ENCODE measurements at regions not wholly inside any gene's neighbourhood (a gene's known extent, or its start where the extent isn't known, plus 50 kb on each side); places are given as distances from the start of the nearest gene placed in this dataset.

- TF ChIP-seq POLR2A (IDR thresholded peaks at IDR 0.05) (no peak), CTCF (IDR thresholded peaks at IDR 0.05) (no peak)
Measured at GRCh38 chrX:140298960-140299825, 205.7 kb downstream of the SOX3 start.

Data from adrenal gland (tissue), 5 donors.